COR-L47 (cell line): ENCODE measurements at regions not wholly inside any gene's neighbourhood (a gene's known extent, or its start where the extent isn't known, plus 50 kb on each side); places are given as distances from the start of the nearest gene placed in this dataset.
"Not testable (repeated sequence)": the region's sequence is repeated elsewhere in the genome, so short reads cannot be mapped to it uniquely, and the experiment has no call there.

Experiments
- DNase-seq: peaks from one replicate; lab custom pipeline; 2025; lab: John Stamatoyannopoulos, UW

GRCh38 chr13:87206708-87207107 lies 464.5 kb upstream of the SLITRK5 start:
- no peak for DNase-seq

- no peak for DNase-seq
Observed at GRCh38 chr13:87207280-87208003, 463.7 kb upstream of the SLITRK5 start.

GRCh38 chr13:87208636-87209035 lies 462.5 kb upstream of the SLITRK5 start:
- DNase-seq = no peak

GRCh38 chr13:87234981-87235380 lies 436.2 kb upstream of the SLITRK5 start:
- no peak for DNase-seq

GRCh38 chr13:87235621-87236020 lies 435.6 kb upstream of the SLITRK5 start:
- DNase-seq = no peak

DNA sequence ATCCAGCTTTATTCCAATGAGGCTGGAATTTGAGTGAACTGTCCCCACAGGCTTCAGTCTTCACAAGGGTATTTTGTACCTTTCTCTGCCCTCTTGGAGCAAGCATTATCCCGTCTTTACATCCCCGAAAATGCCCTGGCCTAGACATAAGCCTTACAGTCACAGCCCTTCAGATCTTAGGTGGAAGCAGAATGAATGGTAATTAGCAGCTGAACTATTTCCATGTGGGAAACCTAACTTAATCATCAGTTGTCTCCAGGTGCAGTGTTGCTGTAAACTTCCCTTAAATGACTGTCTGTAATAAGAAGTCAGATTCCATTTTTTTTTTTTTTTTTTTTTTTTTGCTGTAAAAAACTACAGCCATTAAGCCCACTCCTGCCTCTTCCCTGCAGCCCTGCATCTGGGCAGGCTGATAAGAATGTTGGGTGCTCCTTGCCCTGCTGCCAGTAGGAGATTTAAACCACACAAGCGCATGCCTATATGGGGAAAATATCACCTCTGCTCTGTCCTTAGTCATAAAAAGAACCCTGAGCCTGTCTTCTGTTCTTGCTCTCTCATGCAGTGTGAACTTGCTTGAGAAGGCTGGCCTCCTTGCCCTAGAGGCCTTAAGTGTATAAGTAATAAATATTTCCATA lies 426.8 kb upstream of the SLITRK5 start:
- DNase-seq = no peak

- DNase-seq = not testable (repeated sequence)
Observed at GRCh38 chr13:87249847-87250246, 421.3 kb upstream of the SLITRK5 start.

- no peak for DNase-seq
Observed at GRCh38 chr13:87255394-87255793, 415.8 kb upstream of the SLITRK5 start.

- no peak for DNase-seq
Observed at GRCh38 chr13:87259479-87260083, 411.6 kb upstream of the SLITRK5 start.

GRCh38 chr13:87274209-87274819 lies 396.9 kb upstream of the SLITRK5 start:
- DNase-seq = peak; percentile 58

DNA sequence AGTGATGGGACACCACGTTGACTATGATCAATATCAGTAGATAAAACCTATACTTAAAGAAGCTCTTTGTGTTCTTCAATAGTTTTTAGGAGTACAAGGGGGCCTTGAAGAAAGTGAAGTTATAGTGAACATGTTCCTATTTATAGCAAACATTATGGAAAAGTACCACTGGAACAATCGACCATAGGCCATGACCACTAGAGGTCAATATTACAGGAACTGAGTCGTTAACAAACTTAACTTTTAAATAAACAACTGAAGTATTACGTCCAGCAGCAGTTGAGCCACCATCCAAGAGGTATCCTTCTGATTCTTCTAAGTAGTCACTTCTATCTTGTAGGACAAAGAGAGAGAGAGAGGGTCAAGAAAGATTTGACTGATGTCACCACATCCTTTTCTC lies 391.0 kb upstream of the SLITRK5 start:
- no peak for DNase-seq

GRCh38 chr13:87287721-87288120 lies 383.4 kb upstream of the SLITRK5 start:
- DNase-seq = no peak

GRCh38 chr13:87295636-87296035 lies 375.5 kb upstream of the SLITRK5 start:
- DNase-seq = no peak

DNA sequence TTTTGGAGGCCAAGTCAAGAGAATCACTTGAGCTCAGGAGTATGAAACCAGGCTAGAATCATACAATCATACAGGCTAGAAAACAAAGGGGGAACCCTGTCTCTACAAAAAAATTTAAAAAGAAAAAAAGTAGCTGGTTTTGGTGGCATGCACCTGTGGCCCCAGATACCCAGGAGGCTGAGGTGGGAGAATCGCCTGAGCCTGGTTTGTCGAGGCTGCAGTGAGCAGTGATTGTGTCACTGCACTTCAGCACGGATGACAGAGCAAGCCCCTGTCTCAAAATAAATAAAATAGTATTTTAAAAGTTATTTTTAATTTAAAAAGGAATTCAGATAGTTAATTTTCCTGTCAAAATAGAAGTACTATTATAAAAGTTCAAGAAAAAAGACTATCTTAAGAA lies 369.1 kb upstream of the SLITRK5 start:
- DNase-seq = no peak

GRCh38 chr13:87302931-87303330 lies 368.2 kb upstream of the SLITRK5 start:
- peak; percentile 15 for DNase-seq

GRCh38 chr13:87311165-87311564 lies 360.0 kb upstream of the SLITRK5 start:
- DNase-seq = no peak

DNA sequence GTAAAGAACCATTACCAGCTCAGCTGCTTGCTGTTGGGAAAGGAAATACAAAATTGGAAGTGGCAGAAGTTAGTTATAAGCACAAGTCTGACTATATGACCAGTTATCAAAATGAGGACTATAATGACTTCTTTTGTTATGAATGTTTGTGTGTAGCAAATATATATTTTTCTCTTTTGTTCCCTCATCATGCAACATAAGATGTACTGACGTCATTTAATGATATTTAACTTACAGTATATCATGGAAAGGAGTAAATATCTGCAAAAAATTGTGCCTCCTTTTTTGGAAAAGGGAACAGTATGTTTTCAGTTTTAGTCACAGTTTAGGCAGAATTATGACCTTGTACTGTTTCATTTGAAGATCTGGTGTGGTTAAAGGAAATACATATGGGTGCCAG lies 356.3 kb upstream of the SLITRK5 start:
- DNase-seq = no peak

- no peak for DNase-seq
Observed at GRCh38 chr13:87322386-87322785, 348.8 kb upstream of the SLITRK5 start.

GRCh38 chr13:87324558-87324957 lies 346.6 kb upstream of the SLITRK5 start:
- no peak for DNase-seq

DNA sequence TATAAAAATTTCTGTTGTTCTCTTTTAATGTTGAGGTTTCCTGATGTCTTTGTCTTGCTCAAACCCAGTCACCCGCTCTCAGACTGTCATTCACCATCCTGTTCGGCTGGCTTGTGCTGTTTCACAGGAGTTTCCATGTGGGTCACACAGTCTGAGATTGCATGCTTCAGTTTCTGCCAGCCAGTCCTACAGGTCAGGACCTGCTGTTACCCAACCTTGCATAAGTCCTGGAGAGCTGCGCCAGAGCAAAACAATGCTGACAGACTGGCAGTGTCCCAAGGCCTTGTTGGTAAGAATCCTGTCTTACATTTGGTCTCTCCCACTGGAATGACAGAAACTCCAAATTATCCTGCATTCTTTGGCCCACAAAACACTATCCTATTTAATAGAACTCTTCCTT lies 340.0 kb upstream of the SLITRK5 start:
- DNase-seq = no peak

GRCh38 chr13:87333599-87333998 lies 337.6 kb upstream of the SLITRK5 start:
- DNase-seq = no peak

- DNase-seq = no peak
Observed at GRCh38 chr13:87334176-87334575, 337.0 kb upstream of the SLITRK5 start.

DNA sequence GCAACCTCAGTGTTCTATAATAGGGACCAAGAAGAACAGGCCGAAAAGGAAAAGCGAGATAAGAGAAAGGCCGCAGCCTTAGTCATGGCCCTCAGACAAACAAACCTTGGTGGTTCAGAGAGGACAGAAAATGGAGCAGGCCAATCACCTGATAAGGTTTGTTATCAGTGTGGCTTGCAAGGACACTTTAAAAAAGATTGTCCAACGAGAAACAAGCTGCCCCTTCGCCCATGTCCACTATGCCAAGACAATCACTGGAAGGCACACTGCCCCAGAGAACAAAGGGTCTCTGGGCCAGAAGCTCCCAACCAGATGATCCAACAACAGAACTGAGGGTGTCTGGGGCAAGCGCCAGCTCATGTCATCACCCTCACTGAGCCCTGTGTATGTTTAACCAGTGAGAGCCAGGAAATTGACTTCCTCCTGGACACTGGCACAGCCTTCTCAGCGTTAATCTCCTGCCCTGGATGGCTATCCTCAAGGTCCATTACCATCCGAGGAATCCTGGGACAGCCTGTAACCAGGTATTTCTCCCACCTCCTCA lies 334.8 kb upstream of the SLITRK5 start:
- DNase-seq = not testable (repeated sequence)
